Ishikawa (cell line): ENCODE measurements at regions not wholly inside any gene's neighbourhood (a gene's known extent, or its start where the extent isn't known, plus 50 kb on each side); places are given as distances from the start of the nearest gene placed in this dataset.

ENCODE experiments used
- EP300 ChIP-seq: IDR thresholded peaks from 2 replicates; pipeline ENCODE4 v1.6.1; 2012; ENCODE audit warnings: borderline replicate concordance
- TEAD4 ChIP-seq: IDR thresholded peaks from 2 replicates; pipeline ENCODE4 v1.6.1; 2012
- TF ChIP-seq, protein P1 (sequence below): IDR thresholded peaks from 2 replicates; pipeline ENCODE4 v1.6.1; 2012; ENCODE audit warnings: low read depth, mild to moderate bottlenecking

DNA sequence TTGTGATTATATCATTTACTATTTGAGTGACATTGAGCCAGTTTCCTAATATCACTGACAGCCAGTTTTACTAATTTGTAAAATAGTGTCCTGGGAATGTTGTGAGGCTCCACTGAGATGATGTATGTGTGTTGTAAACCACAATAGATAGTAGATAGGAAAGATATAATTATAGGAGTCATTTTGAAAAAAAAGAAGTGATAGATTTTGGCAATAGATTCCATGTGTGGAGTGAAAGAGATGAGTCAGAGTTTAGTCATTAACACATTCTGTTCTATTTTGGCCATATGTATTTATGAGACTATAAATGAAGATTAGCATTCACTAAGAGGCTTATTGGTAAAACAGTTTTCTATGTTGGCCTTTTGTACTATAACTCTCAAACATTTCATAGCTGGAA, 388.2 kb downstream of the FAM170A start:
- TF ChIP-seq, protein P1, sequence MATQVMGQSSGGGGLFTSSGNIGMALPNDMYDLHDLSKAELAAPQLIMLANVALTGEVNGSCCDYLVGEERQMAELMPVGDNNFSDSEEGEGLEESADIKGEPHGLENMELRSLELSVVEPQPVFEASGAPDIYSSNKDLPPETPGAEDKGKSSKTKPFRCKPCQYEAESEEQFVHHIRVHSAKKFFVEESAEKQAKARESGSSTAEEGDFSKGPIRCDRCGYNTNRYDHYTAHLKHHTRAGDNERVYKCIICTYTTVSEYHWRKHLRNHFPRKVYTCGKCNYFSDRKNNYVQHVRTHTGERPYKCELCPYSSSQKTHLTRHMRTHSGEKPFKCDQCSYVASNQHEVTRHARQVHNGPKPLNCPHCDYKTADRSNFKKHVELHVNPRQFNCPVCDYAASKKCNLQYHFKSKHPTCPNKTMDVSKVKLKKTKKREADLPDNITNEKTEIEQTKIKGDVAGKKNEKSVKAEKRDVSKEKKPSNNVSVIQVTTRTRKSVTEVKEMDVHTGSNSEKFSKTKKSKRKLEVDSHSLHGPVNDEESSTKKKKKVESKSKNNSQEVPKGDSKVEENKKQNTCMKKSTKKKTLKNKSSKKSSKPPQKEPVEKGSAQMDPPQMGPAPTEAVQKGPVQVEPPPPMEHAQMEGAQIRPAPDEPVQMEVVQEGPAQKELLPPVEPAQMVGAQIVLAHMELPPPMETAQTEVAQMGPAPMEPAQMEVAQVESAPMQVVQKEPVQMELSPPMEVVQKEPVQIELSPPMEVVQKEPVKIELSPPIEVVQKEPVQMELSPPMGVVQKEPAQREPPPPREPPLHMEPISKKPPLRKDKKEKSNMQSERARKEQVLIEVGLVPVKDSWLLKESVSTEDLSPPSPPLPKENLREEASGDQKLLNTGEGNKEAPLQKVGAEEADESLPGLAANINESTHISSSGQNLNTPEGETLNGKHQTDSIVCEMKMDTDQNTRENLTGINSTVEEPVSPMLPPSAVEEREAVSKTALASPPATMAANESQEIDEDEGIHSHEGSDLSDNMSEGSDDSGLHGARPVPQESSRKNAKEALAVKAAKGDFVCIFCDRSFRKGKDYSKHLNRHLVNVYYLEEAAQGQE = no peak
- TF ChIP-seq EP300 (no peak), TEAD4 (no peak)
